UCSD-AML1 (cell line): ENCODE measurements at regions not wholly inside any gene's neighbourhood (a gene's known extent, or its start where the extent isn't known, plus 50 kb on each side); places are given as distances from the start of the nearest gene placed in this dataset.
"Not testable (repeated sequence)": the region's sequence is repeated elsewhere in the genome, so short reads cannot be mapped to it uniquely, and the experiment has no call there.

ENCODE experiments used
- DNase-seq: peaks from one replicate; lab custom pipeline; 2025; ENCODE audit not compliant: unreplicated experiment; lab: John Stamatoyannopoulos, UW

DNA sequence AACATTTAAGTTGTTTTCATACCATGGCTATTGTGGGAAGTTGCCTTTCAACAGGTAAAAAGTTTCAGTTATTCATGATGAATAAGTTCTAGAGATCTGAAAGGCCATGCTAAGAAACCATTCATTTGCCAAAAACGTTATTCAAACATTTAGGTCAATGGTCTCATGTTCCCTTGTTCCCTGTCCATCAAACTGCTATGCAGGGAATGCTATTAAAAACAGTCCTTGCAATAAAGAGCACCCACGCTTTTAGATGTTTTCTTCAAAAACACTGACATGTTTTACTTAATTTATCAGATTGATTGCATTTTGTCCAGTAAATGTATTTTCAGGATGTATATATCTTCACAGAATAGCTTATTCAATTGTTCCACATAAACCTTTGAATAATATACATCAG, 573.2 kb upstream of the PCDH20 start:
- no peak for DNase-seq

DNA sequence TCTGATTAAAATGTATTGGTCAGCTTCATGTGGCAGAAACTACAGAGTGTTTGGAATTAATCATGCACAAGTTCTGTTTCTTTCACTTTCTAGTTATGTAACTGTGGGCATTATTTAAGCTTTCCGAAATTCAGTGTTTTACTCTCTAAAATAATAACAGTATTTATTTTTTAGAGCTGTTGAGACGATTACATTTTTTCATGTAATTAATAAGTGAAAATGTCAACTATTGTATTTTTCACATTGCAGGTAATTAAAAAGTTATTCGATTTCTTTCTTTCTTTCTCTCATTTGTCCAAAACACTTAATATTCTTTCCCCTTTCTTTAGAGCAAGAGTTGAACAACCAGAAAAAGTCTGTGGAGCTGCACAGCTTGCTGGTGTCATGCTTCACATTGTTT, 559.4 kb upstream of the PCDH20 start:
- no peak for DNase-seq

DNA sequence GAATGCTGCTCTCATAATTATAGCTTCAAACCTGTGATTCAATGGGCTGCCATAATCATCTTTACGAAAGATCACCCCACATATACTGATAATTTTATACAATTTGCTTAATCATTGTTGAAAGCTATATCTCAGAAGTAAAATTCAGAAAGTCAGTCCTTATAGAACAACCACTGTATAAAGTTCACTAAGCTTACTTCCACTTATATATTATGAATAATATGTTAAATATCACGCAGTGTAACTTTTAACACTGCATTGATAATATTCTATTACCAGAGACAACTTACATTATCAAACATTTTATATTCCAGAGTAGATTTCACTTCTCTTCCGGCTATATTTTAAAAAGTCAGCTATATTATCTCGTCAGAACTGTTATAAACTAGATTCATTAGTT, 550.1 kb upstream of the PCDH20 start:
- no peak for DNase-seq

DNA sequence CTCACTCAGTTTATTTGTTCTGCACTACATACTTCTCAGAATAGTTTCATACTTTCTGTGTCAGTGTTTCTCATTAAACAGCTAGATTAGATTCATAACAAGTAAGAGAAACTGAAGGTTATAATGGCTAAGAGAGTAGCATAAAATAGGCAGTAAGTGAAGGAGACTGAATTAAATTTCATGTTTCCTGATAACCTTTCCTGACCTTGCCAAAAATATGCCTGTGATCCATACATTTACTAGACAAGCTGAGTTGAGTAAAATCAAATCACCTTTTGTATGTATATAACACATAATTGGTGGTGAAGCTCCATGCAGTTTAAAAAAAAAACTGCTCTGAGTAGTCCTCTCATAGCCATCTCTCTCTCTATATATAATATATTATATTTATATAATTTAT, 545.3 kb upstream of the PCDH20 start:
- DNase-seq = no peak

DNA sequence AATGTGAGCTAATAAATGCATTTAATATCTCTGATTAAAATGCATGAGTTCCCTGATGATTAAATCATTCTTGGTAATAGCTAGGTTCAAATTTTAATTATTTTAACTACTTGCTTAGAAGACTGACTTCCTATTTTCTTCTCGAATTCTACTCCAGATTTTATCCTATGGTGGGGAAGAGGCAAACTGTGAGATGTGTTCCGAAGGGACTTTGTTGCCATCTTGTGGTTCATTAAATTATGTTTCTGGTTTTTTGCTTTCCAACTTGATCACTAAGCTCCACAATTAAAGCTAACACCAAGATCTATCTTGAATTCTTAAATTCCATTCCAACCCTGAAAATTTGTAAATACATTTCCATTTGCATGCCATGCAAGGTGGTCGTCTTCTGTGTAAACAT, 538.4 kb upstream of the PCDH20 start:
- no peak for DNase-seq

DNA sequence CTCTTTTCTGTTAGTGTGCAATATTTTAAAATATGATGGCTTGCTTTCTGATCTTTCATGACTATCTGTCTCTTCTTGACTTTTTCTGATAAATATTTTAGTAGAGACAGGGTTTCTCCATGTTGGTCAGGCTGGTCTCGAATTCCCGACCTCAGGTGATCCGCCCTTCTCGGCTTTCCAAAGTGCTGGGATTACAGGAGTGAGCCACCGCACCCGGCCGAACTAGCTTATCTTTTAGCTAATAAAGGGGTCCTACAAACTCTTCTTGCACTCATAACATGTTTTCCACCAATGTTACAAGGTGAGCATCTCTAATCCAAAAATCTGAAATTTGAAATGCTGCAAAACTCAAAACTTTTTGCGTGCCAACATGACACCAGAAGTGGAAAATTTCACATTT, 535.2 kb upstream of the PCDH20 start:
- no peak for DNase-seq

DNA sequence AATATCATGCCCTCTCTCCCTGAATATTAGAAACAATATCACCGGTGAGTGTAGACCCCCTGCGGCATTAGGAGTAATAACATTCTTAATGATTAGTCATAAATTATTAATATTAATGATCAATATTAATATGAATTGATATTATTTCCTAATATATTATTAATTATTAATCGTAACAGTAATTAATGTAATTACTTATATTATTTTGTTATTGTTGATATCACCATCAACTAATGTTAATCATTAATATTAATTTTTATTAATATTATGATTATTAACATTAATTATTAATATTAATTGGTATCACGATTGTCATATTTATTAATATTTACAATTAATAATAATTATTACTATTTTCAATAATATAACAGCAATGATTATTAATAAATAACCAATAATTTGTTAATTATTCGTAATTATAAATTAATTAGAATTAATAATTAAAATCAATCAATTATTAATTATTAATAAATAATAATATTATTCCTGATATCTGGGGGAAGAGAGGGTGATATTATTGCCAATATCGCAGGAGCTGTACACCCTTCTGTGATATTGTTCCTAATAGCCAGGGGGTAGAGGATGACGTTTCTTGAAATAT, 528.8 kb upstream of the PCDH20 start:
- DNase-seq = no peak

DNA sequence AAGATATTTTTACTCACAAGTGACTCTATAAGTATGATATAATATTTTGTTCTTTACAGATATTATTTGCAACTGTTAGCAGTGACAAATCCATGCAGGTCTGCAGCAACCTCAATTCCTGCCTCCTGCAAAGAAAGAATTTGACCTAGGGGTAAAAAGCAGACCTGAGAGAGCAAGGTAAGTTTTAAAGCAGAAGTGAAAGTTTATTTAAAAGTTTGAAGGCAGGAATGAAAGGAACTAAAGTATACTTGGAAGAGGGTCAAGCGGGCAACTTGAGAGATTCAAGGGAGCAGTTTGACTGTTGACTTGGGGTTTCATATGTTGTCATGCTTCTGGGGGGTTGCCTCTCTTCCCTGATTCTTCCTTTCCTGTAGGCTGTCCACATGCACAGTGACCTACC, 520.1 kb upstream of the PCDH20 start:
- no peak for DNase-seq

DNA sequence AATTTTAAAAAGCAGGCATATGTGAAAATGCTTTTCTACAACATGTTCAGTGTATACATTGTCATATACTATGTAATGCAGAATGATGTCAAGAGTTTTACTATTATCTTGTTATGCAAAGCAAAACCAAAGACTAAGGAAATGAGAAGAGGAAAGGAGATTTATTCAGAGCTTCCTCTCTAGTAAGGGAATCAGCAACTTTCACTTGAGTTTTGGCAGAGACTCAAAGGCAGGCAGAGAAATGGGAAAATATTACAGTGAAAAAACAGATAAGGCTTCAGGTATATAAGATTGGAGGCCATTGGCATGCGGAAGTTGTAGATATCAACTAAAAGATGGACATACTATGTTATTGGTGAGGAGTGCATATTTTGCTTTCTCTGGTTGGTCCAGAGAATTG, 512.0 kb upstream of the PCDH20 start:
- DNase-seq = no peak

DNA sequence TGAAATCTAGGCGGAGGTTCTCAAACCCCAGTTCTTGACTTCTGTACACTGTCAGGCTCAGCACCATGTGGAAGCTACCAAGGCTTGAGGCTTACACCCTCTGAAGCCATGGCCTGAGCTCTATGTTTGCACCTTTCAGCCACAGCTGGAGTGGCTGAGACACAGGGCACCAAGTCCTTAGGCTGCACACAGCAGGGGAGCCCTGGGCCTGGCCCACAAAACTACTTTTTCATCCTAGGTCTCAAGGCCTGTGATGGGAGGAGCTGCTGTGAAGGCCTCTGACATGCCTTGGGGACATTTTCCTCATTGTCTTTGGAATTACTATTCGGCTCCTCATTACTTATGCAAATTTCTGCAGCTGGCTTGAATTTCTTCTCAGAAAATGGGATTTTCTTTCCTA, 503.2 kb upstream of the PCDH20 start:
- no peak for DNase-seq

DNA sequence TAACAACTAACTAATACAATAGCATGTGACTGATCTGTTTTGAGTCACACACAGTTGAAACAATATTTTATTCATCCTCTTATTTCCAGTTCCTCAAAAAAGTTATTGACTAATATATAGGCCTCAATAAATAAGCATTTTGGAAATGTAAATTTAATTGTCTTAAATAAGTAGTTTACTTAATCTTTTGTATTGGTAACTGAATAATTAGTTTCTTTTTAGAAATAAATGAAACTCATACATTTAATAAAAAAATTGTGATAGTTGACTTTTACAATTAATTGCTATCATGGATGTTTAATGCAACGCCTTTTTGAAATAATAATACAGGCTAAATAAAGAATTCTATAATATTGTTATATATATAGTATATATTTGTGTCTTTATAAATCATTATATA, 500.8 kb upstream of the PCDH20 start:
- no peak for DNase-seq

DNA sequence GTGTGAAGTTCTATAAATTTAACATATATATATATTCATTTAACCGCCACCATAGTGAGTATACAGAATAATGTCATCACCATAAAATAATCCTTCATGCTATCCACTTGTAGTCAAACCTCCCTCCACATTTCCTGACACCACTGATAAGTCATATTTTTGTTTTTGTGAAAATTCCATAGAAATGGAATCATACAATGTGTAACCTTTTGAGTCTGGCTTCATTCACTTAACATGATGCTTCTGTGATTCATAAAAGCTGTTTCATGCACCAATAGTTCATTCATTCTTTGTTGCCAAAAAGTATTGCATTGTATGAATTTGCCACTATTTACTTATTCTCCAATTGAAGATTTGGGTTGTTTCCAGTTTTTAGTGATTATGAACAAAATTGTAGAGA, 497.5 kb upstream of the PCDH20 start:
- no peak for DNase-seq

DNA sequence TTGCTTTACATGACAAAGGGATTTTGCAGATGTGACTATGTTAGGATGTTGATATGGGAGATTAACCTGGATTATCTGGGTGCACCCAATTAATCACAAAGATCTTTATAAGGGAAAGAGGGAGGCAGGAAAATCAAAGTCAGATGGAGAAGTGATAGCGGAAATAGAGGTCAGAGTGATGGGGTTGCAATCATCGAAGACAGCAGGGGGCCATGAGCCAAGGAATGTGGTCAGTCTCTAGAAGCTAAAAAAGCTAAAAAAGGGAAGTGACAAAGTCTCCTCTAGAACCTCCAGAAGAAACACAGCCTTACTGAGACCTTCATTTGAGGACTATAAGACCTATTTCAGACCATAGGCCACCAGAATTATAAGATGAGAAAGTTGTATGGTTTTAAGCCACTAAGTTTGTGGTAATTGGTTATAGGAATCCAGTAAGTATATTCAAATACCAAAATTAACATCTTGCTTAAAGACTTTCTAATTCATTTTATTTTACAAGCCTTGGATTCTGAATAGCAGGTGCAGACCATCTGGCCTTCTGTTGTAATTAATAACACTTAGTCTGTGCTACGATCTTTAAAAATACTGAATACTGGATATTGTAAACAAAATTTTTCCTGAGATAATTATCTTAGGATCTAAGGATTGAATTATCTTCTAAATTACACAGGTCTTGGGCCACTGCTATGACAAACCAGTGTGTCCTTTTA, 493.4 kb upstream of the PCDH20 start:
- no peak for DNase-seq

DNA sequence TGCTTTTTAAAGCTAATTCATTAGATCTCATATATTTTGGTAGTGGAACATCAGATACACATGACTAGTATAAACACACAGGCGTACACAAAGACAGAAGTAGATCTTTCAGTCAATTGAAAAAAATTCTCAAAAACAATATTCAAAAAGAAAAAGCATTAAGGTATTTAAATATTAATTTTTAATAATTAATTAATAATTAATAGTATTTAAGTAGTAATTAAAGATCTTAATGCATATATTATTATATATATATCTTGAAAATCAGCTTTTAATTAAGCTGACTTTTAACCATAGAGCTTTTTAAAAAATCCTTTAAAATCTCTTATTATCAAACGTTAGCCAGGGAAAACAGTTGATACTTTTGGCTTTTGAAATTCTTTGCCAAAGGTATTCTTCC, 489.4 kb upstream of the PCDH20 start:
- no peak for DNase-seq

DNA sequence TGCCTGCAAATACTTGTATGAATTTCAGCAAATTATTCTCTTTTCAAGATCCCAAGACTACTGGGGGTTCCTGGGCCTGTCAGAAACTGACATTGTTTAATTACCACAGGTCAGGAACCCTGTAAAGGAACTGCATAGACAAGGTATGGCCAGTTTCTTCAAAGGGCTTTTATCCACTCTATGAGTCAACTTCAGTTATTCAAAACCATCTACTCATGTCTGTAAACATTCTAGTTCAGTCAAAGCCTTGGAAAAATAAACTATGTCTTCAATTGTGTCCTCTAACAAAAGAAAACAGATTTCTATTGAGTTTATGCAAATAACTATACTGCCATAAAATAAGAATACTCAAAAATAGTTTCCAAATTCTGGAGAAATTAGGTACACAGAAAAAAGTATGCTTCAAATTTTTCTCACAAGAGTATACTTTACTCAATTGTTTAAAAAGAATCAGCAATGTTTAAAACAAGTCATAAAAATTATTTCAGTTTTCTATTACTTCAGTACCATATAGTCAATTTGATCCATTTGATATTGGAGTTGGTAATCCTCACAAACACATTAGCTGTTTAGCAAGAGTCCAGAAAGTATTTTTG, 486.4 kb upstream of the PCDH20 start:
- no peak for DNase-seq

DNA sequence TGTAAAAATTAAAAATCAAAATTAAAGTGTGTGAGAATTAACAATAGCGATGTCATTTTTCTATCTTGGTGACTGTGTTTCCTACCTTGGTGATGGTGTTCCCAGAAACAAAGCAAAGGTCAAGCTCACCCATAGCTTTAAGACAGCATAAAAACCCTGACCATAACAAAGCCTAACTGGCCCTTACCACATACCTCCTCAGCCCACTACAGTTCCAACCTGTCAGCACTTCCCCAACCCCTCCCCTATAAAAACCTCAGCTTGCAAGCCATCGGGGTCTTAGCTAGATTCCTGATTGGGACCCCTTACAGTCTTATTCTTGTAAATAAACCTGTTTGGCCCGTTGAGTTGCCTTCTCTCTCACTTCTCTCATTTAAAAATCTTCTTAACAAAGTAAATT, 484.4 kb upstream of the PCDH20 start:
- DNase-seq = no peak

DNA sequence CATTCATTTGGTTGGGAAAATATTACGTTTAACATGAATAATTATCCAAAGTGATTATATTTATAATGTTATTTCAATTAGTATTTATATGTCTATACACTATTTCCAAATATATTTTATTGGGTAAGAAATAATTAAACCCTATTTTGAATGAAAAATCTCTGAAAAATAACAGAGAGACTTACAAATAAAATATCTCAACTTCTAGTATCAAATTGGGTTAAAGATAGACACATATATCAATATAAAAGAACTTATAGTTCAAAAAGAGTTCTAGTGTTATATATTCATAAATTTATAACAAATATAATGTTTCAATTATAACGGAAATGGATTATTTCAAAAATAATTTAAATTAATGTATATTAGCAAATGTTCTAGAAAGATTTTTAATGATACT, 482.6 kb upstream of the PCDH20 start:
- DNase-seq = no peak

DNA sequence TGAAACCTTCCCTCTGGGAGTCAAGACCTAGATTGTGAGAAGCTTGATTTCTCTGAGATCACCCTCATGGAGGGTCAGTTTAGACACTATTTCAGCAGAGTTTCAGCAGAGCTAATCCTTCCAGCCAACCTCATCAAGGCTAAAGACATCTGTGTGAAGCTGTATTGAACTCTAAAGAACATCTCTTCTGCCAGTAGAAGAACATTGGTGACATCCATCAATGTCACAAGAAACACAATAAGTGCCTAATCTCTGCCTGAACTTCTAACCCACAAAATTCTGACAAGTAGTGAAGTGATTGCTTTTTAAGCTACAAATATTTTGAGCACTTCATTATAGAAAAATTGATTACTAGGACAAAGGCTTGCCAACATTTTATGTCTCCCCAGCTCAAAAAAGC, 475.8 kb upstream of the PCDH20 start:
- no peak for DNase-seq

DNA sequence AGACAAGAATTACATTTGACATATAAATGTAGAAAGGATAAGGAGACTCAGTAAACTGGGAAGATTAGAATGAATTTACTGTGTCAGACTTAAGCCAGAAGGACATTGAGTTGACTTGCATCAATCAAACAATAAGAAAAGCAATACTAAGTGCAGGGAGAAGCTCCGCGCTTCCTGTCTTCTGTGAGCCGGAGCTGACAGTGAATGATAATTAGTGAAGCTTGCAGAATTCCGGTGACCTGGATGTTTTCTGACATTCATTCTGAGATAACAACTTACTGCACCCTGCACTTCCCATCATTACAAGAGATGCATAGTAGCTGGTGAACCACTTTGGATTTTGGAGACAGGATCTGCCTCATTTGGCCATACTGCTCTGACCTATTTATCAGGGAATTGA, 469.2 kb upstream of the PCDH20 start:
- no peak for DNase-seq

DNA sequence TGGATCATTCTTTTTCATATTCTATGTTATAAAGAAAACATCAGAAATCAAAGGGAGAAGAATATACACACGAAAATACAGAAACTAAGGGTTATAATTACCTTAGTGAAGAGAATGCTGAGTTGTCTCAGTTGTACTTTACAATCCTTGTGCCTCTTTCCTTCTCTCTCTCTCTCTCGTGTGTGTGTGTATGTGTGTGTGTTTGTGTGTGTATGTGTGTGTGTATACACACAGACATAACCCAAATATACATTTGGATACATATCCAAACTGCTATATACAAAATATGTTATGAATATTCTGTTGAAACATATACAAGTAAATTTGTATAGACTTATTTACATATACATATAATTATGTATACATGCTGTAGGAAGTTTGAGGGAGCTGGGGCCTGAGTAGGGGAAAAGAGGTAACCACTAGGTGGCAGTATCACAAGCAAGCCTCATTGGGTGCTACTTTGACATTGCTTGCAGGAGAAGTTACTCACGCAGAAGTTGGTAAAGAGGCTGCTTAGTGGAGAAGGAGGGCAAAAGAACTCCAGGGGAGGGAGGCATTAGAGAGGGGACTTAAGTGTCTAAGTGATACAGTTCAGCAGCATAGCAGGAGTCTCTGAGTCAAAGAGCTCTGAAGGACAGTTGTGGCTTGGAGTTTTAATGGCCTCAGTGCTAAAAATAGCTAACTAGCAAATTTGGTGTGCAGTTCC, 465.1 kb upstream of the PCDH20 start:
- peak; percentile 7 for DNase-seq

DNA sequence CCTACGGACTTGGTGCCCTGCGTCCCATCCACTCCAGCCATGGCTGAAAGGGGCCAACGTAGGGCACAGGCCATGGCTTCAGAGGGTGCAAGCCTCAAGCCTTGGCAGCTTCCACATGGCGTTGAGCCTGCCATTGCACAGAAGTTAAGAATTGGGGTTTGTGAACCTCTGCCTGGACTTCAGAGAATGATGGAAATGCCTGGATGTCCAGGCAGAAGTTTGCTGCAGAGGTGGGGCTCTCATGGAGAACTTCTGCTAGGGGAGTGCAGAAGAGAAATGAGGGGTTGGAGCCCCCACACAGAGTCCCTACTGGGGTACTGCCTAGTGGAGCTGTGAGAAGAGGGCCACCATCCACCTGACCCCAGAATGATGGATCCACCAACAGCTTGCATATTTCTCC, 462.9 kb upstream of the PCDH20 start:
- not testable (repeated sequence) for DNase-seq

DNA sequence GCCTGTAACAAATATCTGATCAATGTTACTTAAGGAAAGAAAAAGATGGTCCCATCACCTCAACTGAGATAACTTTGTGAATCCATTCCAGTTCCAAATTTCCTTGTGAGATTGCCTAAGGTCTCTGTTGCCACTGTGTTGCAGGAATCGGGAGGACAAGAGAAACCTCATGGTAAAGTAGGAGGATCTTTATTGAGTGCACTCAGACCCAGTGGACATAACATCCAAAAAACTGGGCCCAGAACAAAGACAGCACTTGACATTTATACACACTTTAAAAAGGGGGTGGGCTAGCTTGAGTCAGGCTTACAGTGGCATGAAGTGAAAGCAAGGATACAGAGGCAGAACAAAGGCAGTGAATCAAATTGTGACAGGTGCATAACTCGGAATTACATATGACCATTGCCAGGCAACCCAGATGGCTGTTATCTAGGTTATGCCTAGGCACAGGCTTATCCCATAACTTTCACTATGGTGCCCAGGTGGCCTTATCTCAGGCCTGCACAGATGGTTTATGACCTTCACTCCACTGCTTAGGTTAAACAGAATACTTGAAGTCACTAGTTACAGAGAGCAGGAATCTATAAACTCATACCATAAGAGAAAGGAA, 459.4 kb upstream of the PCDH20 start:
- no peak for DNase-seq
